Lower lobe of right lung (tissue), 2 donors: ENCODE measurements at regions not wholly inside any gene's neighbourhood (a gene's known extent, or its start where the extent isn't known, plus 50 kb on each side); places are given as distances from the start of the nearest gene placed in this dataset.

Source experiments
- ATAC-seq, 2 donors: fragments of 200-7000 bp; cut with Tn5 transposase; one replicate each; pipeline ENCODE4 v1.9.1; 2020 to 2022; ENCODE audit warnings: mild to moderate bottlenecking in 2 of 2, moderate library complexity in 2 of 2
- DNase-seq: peaks from one replicate; pipeline ENCODE4 v3.0.0-alpha.2; 2020
- H3K27ac ChIP-seq: fragments of 200-600 bp; one replicate; pipeline ENCODE4 v1.8.0; 2022
- H3K27me3 ChIP-seq: fragments of 200-600 bp; one replicate; pipeline ENCODE4 v1.8.0; 2022; ENCODE audit warnings: low read depth
- H3K36me3 ChIP-seq: fragments of 200-600 bp; one replicate; pipeline ENCODE4 v1.8.0; 2022; ENCODE audit warnings: mild to moderate bottlenecking
- H3K4me1 ChIP-seq: fragments of 200-600 bp; one replicate; pipeline ENCODE4 v1.8.0; 2022
- H3K4me3 ChIP-seq: fragments of 200-600 bp; one replicate; pipeline ENCODE4 v1.8.0; 2022; ENCODE audit warnings: mild to moderate bottlenecking
- H3K9me3 ChIP-seq: fragments of 200-600 bp; one replicate; pipeline ENCODE4 v1.8.0; 2022
- CTCF ChIP-seq: fragments of 200-600 bp; IDR thresholded peaks from one replicate; pipeline ENCODE4 v1.8.0; 2022; ENCODE audit warnings: antibody characterized with exemption, mild to moderate bottlenecking
- intact Hi-C: fragments of 100-400 bp; cut with DNase I; formaldehyde crosslinking; loops from one replicate; pipeline ENCODE4 v1.11.0; 2022
- donor health status: DM: no; HTN: yes; CAD: no; lungs with severe emphysema.

GRCh38 chr6:99187429-99187828, 162.0 kb downstream of the FAXC start:
- TF ChIP-seq CTCF, result no peak
- Histone ChIP-seq H3K4me3 (no peak overlapping the region), H3K4me1 (no peaks in the 10 kb centered on the region), H3K36me3 (no peaks in the 10 kb centered on the region), H3K27ac (no peak overlapping the region), H3K9me3 (no peaks in the 10 kb centered on the region), H3K27me3 (no peaks in the 10 kb centered on the region)
- no peak for DNase-seq
- peak; percentile 71 to 79 for ATAC-seq
- intact Hi-C loops, result no loop called here

GRCh38 chr6:99186417-99186816, 163.1 kb downstream of the FAXC start:
- H3K36me3 ChIP-seq, result no peaks in the 10 kb centered on the region
- ATAC-seq (no peak), DNase-seq (no peak)
- H3K4me3 ChIP-seq, result no peak overlapping the region
- H3K27me3 ChIP-seq, result no peaks in the 10 kb centered on the region
- no peak overlapping the region for H3K27ac ChIP-seq
- H3K9me3 ChIP-seq, result no peaks in the 10 kb centered on the region
- intact Hi-C loops, result no loop called here
- H3K4me1 ChIP-seq, result no peaks in the 10 kb centered on the region
- TF ChIP-seq CTCF, result no peak

GRCh38 chr6:99185525-99185924, 163.9 kb downstream of the FAXC start:
- H3K27me3 ChIP-seq, result no peaks in the 10 kb centered on the region
- ATAC-seq, result no peak
- intact Hi-C loops, result no loop called here
- peaks cover 4% of the 10 kb centered on the region for H3K9me3 ChIP-seq
- H3K4me1 ChIP-seq, result no peaks in the 10 kb centered on the region
- no peaks in the 10 kb centered on the region for H3K36me3 ChIP-seq
- DNase-seq, result no peak
- H3K27ac ChIP-seq, result no peak overlapping the region
- no peak overlapping the region for H3K4me3 ChIP-seq
- no peak for TF ChIP-seq CTCF

GRCh38 chr6:99184696-99185095, 164.8 kb downstream of the FAXC start:
- intact Hi-C loops, result no loop called here
- no peak for TF ChIP-seq CTCF
- Histone ChIP-seq H3K36me3 (no peaks in the 10 kb centered on the region), H3K27ac (no peak overlapping the region), H3K4me1 (no peaks in the 10 kb centered on the region), H3K9me3 (peaks cover 9% of the 10 kb centered on the region), H3K27me3 (no peaks in the 10 kb centered on the region), H3K4me3 (no peak overlapping the region)
- ATAC-seq (no peak), DNase-seq (no peak)

- no peak for DNase-seq
- H3K9me3 ChIP-seq, result peaks cover 9% of the 10 kb centered on the region
- no peak for TF ChIP-seq CTCF
- H3K4me1 ChIP-seq, result no peaks in the 10 kb centered on the region
- no peak for ATAC-seq
- intact Hi-C loops, result no loop called here
- no peak overlapping the region for H3K4me3 ChIP-seq
- no peaks in the 10 kb centered on the region for H3K36me3 ChIP-seq
- no peaks in the 10 kb centered on the region for H3K27me3 ChIP-seq
- H3K27ac ChIP-seq, result no peak overlapping the region
Observed at GRCh38 chr6:99183066-99183465, 166.4 kb downstream of the FAXC start.

GRCh38 chr6:99181174-99181573, 168.3 kb downstream of the FAXC start:
- ATAC-seq (no peak), DNase-seq (no peak)
- H3K27me3 ChIP-seq, result no peaks in the 10 kb centered on the region
- H3K27ac ChIP-seq, result no peak overlapping the region
- no peaks in the 10 kb centered on the region for H3K4me1 ChIP-seq
- peaks cover 9% of the 10 kb centered on the region for H3K9me3 ChIP-seq
- no peaks in the 10 kb centered on the region for H3K36me3 ChIP-seq
- H3K4me3 ChIP-seq, result no peak overlapping the region
- intact Hi-C loops, result no loop called here
- TF ChIP-seq CTCF, result no peak
